ENCODE measurements at regions not wholly inside any gene's neighbourhood (a gene's known extent, or its start where the extent isn't known, plus 50 kb on each side); places are given as distances from the start of the nearest gene placed in this dataset.

DNA sequence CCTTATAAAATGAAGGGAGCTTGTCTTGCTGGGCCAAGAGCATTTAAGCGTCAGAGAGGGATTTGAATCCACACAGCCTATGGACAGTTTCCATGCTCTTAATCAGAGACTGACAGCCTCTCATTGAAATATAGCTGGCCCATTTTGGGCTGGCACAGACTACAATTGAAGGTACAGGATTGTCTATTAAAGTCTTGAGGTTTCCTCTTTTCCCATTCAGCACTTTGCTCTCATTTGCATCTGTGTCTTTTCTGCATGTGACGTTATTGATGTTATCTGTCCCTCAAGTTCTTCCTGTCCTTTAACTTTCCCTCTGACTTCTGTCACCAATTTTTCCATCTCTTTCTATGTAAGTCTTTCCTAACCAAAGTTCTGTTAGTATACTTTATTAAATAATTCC lies 133.3 kb upstream of the SFRP2 start:
- TF ChIP-seq POLR2A (IDR thresholded peaks at IDR 0.05) (no peak), CTCF (IDR thresholded peaks at IDR 0.05) (no peak)

Measured in testis (tissue), 2 donors.